ENCODE measurements at regions not wholly inside any gene's neighbourhood (a gene's known extent, or its start where the extent isn't known, plus 50 kb on each side); places are given as distances from the start of the nearest gene placed in this dataset.

GRCh38 chr13:26908126-26908525, 147.5 kb upstream of the GPR12 start:
- H3K4me3 ChIP-seq (ENCODE audit: control insufficient read depth in 1 of 2, extremely low read depth in 1 of 2, low read length in 1 of 2) = no peak overlapping the region
- Mint-ChIP-seq H3K27ac (no peak overlapping the region), H3K4me1 (no peaks in the 10 kb centered on the region), H3K9me3 (no peaks in the 10 kb centered on the region), H3K36me3 (no peaks in the 10 kb centered on the region), H3K27me3 (peaks cover 18 to 28% of the 10 kb centered on the region in 2 donors), H3K4me3 (no peak overlapping the region)
- DNase-seq (no peak), ATAC-seq (replicated peaks in 1 of 4) (no peak)
- no peaks in the 10 kb centered on the region for H3K36me3 ChIP-seq (ENCODE audit: control insufficient read depth in 2 of 2, extremely low read depth in 1 of 2, insufficient read depth in 1 of 2, low read length in 1 of 2)
- no CpG with 5 or more reads among the region's 4 CpGs for WGBS (ENCODE audit: insufficient coverage)
- H3K4me1 ChIP-seq (ENCODE audit: control insufficient read depth in 1 of 2, extremely low read depth in 1 of 2, insufficient read depth in 2 of 2, low read length in 2 of 2) = no peaks in the 10 kb centered on the region
- H3K9me3 ChIP-seq = no peaks in the 10 kb centered on the region
- ChIA-PET POLR2A (no interaction called here), CTCF (no interaction called here)
- H3K27me3 ChIP-seq (replicated peaks in 1 of 2; ENCODE audit: control insufficient read depth in 2 of 2, extremely low read depth in 1 of 2, insufficient read depth in 2 of 2, low read length in 1 of 2) = peaks cover 0 to 14% of the 10 kb centered on the region in 2 experiments
- H3K27ac ChIP-seq (ENCODE audit: low read length) = no peak overlapping the region

- Histone ChIP-seq H3K36me3 (ENCODE audit: control insufficient read depth in 2 of 2, extremely low read depth in 1 of 2, insufficient read depth in 1 of 2, low read length in 1 of 2) (no peaks in the 10 kb centered on the region), H3K4me1 (ENCODE audit: control insufficient read depth in 1 of 2, extremely low read depth in 1 of 2, insufficient read depth in 2 of 2, low read length in 2 of 2) (no peaks in the 10 kb centered on the region), H3K27ac (ENCODE audit: low read length) (no peak overlapping the region), H3K4me3 (ENCODE audit: control insufficient read depth in 1 of 2, extremely low read depth in 1 of 2, low read length in 1 of 2) (no peak overlapping the region), H3K9me3 (no peaks in the 10 kb centered on the region), H3K27me3 (replicated peaks in 1 of 2; ENCODE audit: control insufficient read depth in 2 of 2, extremely low read depth in 1 of 2, insufficient read depth in 2 of 2, low read length in 1 of 2) (peaks cover 2 to 21% of the 10 kb centered on the region in 2 experiments)
- H3K4me1 Mint-ChIP-seq = no peaks in the 10 kb centered on the region
- peaks cover 18 to 36% of the 10 kb centered on the region in 2 donors for H3K27me3 Mint-ChIP-seq
- no peaks in the 10 kb centered on the region for H3K36me3 Mint-ChIP-seq
- ATAC-seq (replicated peaks in 1 of 4) = no peak
- H3K4me3 Mint-ChIP-seq = no peak overlapping the region
- ChIA-PET POLR2A (no interaction called here), CTCF (no interaction called here)
- no peak overlapping the region for H3K27ac Mint-ChIP-seq
- no peaks in the 10 kb centered on the region for H3K9me3 Mint-ChIP-seq
- no peak for DNase-seq
- 83% methylated on average over 4 of the region's 5 CpGs for WGBS (ENCODE audit: insufficient coverage)
These were observed 138.6 kb upstream of the GPR12 start for GRCh38 chr13:26899202-26899601.

GRCh38 chr13:26897706-26898550, 137.3 kb upstream of the GPR12 start:
- ChIA-PET CTCF (no interaction called here), POLR2A (no interaction called here)
- H3K4me3 ChIP-seq (ENCODE audit: control insufficient read depth in 1 of 2, extremely low read depth in 1 of 2, low read length in 1 of 2) = no peak overlapping the region
- no peak overlapping the region for H3K27ac ChIP-seq (ENCODE audit: low read length)
- H3K4me1 ChIP-seq (ENCODE audit: control insufficient read depth in 1 of 2, extremely low read depth in 1 of 2, insufficient read depth in 2 of 2, low read length in 2 of 2) = no peaks in the 10 kb centered on the region
- ATAC-seq (replicated peaks in 1 of 4) (no peak), DNase-seq (no peak)
- peaks cover 2 to 21% of the 10 kb centered on the region in 2 experiments for H3K27me3 ChIP-seq (replicated peaks in 1 of 2; ENCODE audit: control insufficient read depth in 2 of 2, extremely low read depth in 1 of 2, insufficient read depth in 2 of 2, low read length in 1 of 2)
- no peaks in the 10 kb centered on the region for H3K36me3 Mint-ChIP-seq
- H3K9me3 ChIP-seq = no peaks in the 10 kb centered on the region
- H3K27me3 Mint-ChIP-seq = peaks cover 18 to 38% of the 10 kb centered on the region in 2 donors
- H3K4me3 Mint-ChIP-seq = no peak overlapping the region
- no peak overlapping the region for H3K27ac Mint-ChIP-seq
- no peaks in the 10 kb centered on the region for H3K4me1 Mint-ChIP-seq
- 88% methylated on average over 17 of the region's 23 CpGs for WGBS (ENCODE audit: insufficient coverage)
- H3K9me3 Mint-ChIP-seq = no peaks in the 10 kb centered on the region
- no peaks in the 10 kb centered on the region for H3K36me3 ChIP-seq (ENCODE audit: control insufficient read depth in 2 of 2, extremely low read depth in 1 of 2, insufficient read depth in 1 of 2, low read length in 1 of 2)

- Mint-ChIP-seq H3K9me3 (no peaks in the 10 kb centered on the region), H3K4me3 (no peak overlapping the region), H3K36me3 (no peaks in the 10 kb centered on the region), H3K27ac (no peak overlapping the region), H3K4me1 (no peaks in the 10 kb centered on the region), H3K27me3 (peaks cover 18 to 34% of the 10 kb centered on the region in 2 donors)
- 43% methylated on average over 3 of the region's 4 CpGs for WGBS (ENCODE audit: insufficient coverage)
- ChIA-PET POLR2A (no interaction called here), CTCF (no interaction called here)
- Histone ChIP-seq H3K4me3 (ENCODE audit: control insufficient read depth in 1 of 2, extremely low read depth in 1 of 2, low read length in 1 of 2) (no peak overlapping the region), H3K27me3 (replicated peaks in 1 of 2; ENCODE audit: control insufficient read depth in 2 of 2, extremely low read depth in 1 of 2, insufficient read depth in 2 of 2, low read length in 1 of 2) (peaks cover 2 to 21% of the 10 kb centered on the region in 2 experiments), H3K27ac (ENCODE audit: low read length) (no peak overlapping the region), H3K4me1 (ENCODE audit: control insufficient read depth in 1 of 2, extremely low read depth in 1 of 2, insufficient read depth in 2 of 2, low read length in 2 of 2) (no peaks in the 10 kb centered on the region), H3K36me3 (ENCODE audit: control insufficient read depth in 2 of 2, extremely low read depth in 1 of 2, insufficient read depth in 1 of 2, low read length in 1 of 2) (no peaks in the 10 kb centered on the region), H3K9me3 (no peaks in the 10 kb centered on the region)
- no peak for ATAC-seq (replicated peaks in 1 of 4)
- no peak for DNase-seq
These were observed 136.5 kb upstream of the GPR12 start for GRCh38 chr13:26896986-26897668.

- Mint-ChIP-seq H3K36me3 (no peaks in the 10 kb centered on the region), H3K9me3 (no peaks in the 10 kb centered on the region), H3K4me1 (no peaks in the 10 kb centered on the region), H3K27me3 (peaks cover 14 to 32% of the 10 kb centered on the region in 2 donors), H3K27ac (no peak overlapping the region), H3K4me3 (no peak overlapping the region)
- H3K9me3 ChIP-seq = no peaks in the 10 kb centered on the region
- H3K27me3 ChIP-seq (replicated peaks in 1 of 2; ENCODE audit: control insufficient read depth in 2 of 2, extremely low read depth in 1 of 2, insufficient read depth in 2 of 2, low read length in 1 of 2) = peaks cover 2 to 21% of the 10 kb centered on the region in 2 experiments
- no peaks in the 10 kb centered on the region for H3K36me3 ChIP-seq (ENCODE audit: control insufficient read depth in 2 of 2, extremely low read depth in 1 of 2, insufficient read depth in 1 of 2, low read length in 1 of 2)
- WGBS (ENCODE audit: insufficient coverage) = 59% methylated on average over 8 of the region's 15 CpGs
- ChIA-PET POLR2A (no interaction called here), CTCF (no interaction called here)
- no peak for DNase-seq
- no peaks in the 10 kb centered on the region for H3K4me1 ChIP-seq (ENCODE audit: control insufficient read depth in 1 of 2, extremely low read depth in 1 of 2, insufficient read depth in 2 of 2, low read length in 2 of 2)
- H3K4me3 ChIP-seq (ENCODE audit: control insufficient read depth in 1 of 2, extremely low read depth in 1 of 2, low read length in 1 of 2) = no peak overlapping the region
- no peak overlapping the region for H3K27ac ChIP-seq (ENCODE audit: low read length)
- ATAC-seq (replicated peaks in 1 of 4) = no peak
These were observed 135.4 kb upstream of the GPR12 start for GRCh38 chr13:26895808-26896466.

- CTCF ChIA-PET = no interaction called here
- no peak overlapping the region for H3K4me3 ChIP-seq (ENCODE audit: control insufficient read depth in 1 of 2, extremely low read depth in 1 of 2, low read length in 1 of 2)
- Mint-ChIP-seq H3K36me3 (no peaks in the 10 kb centered on the region), H3K4me1 (no peaks in the 10 kb centered on the region), H3K9me3 (no peaks in the 10 kb centered on the region), H3K27ac (no peak overlapping the region), H3K27me3 (peaks cover 12 to 29% of the 10 kb centered on the region in 2 donors), H3K4me3 (no peak overlapping the region)
- H3K36me3 ChIP-seq (ENCODE audit: control insufficient read depth in 2 of 2, extremely low read depth in 1 of 2, insufficient read depth in 1 of 2, low read length in 1 of 2) = no peaks in the 10 kb centered on the region
- ATAC-seq (replicated peaks in 1 of 4) (peak in 1 of 4 experiments; percentile 13), DNase-seq (no peak)
- H3K27me3 ChIP-seq (replicated peaks in 1 of 2; ENCODE audit: control insufficient read depth in 2 of 2, extremely low read depth in 1 of 2, insufficient read depth in 2 of 2, low read length in 1 of 2) = peaks cover 2 to 21% of the 10 kb centered on the region in 2 experiments
- no peaks in the 10 kb centered on the region for H3K4me1 ChIP-seq (ENCODE audit: control insufficient read depth in 1 of 2, extremely low read depth in 1 of 2, insufficient read depth in 2 of 2, low read length in 2 of 2)
- no peak overlapping the region for H3K27ac ChIP-seq (ENCODE audit: low read length)
- WGBS (ENCODE audit: insufficient coverage) = 29% methylated on average over 13 of the region's 24 CpGs
- no peaks in the 10 kb centered on the region for H3K9me3 ChIP-seq
- POLR2A ChIA-PET = no interaction called here
These were observed 134.7 kb upstream of the GPR12 start for GRCh38 chr13:26895081-26895807.
